Endodermal cell (in vitro differentiated cells): ENCODE measurements at regions not wholly inside any gene's neighbourhood (a gene's known extent, or its start where the extent isn't known, plus 50 kb on each side); places are given as distances from the start of the nearest gene placed in this dataset.

Experiments used
- DNase-seq: peaks from one replicate; pipeline ENCODE4 v3.0.0-alpha.2; 2017
- H3K27ac ChIP-seq: 2 replicates; pipeline ENCODE4 v1.5.1; 2013; ENCODE audit warnings: mild to moderate bottlenecking, low read depth, low read length, moderate library complexity
- H3K27me3 ChIP-seq: 2 replicates; pipeline ENCODE4 v1.6.1; 2013; ENCODE audit warnings: mild to moderate bottlenecking, low read length, moderate library complexity; ENCODE audit not compliant: insufficient read depth, control insufficient read depth, poor library complexity, severe bottlenecking
- H3K36me3 ChIP-seq: 2 replicates; pipeline ENCODE4 v1.7.0; 2013; ENCODE audit warnings: mild to moderate bottlenecking, low read length, moderate library complexity; ENCODE audit not compliant: control insufficient read depth, insufficient read depth
- H3K4me1 ChIP-seq: one replicate; pipeline ENCODE4 v1.7.0; 2013; ENCODE audit warnings: low read length; ENCODE audit not compliant: control insufficient read depth, insufficient read depth
- H3K4me3 ChIP-seq: 2 replicates; pipeline ENCODE4 v1.5.1; 2013; ENCODE audit warnings: mild to moderate bottlenecking, low read length, moderate library complexity
- H3K9ac ChIP-seq: 2 replicates; pipeline ENCODE4 v1.6.1; 2013; ENCODE audit warnings: mild to moderate bottlenecking, low read length, moderate library complexity; ENCODE audit not compliant: poor library complexity, severe bottlenecking; ENCODE audit errors: extremely low read depth
- H3K9me3 ChIP-seq: 2 replicates; pipeline ENCODE4 v1.6.1; 2013; ENCODE audit warnings: mild to moderate bottlenecking, low read length, moderate library complexity; ENCODE audit not compliant: control insufficient read depth
- H3K27ac Mint-ChIP-seq: 2 replicates; pipeline ENCODE4 v1.8.0; 2020; ENCODE audit warnings: mixed read lengths
- H3K27me3 Mint-ChIP-seq: 2 replicates; pipeline ENCODE4 v1.8.0; 2021; ENCODE audit warnings: mild to moderate bottlenecking, mixed read lengths; ENCODE audit not compliant: insufficient read depth
- H3K36me3 Mint-ChIP-seq: 2 replicates; pipeline ENCODE4 v1.8.0; 2020; ENCODE audit warnings: low read depth, mixed read lengths
- H3K4me1 Mint-ChIP-seq: 2 replicates; pipeline ENCODE4 v1.8.0; 2020; ENCODE audit warnings: mixed read lengths
- H3K4me3 Mint-ChIP-seq: 2 replicates; pipeline ENCODE4 v1.8.0; 2020; ENCODE audit warnings: mild to moderate bottlenecking, moderate library complexity, mixed read lengths
- H3K9me3 Mint-ChIP-seq: 2 replicates; pipeline ENCODE4 v1.8.0; 2020; ENCODE audit warnings: mild to moderate bottlenecking, mixed read lengths
- WGBS, 2 experiments: methylation state at CpG; one replicate each; pipeline versions ENCODE4 v1.1.5 to v1.1.7; 2013; ENCODE audit warnings: missing lambda C conversion rate in 2 of 2, mixed read lengths in 1 of 2; ENCODE audit not compliant: insufficient coverage in 1 of 2, insufficient read length in 1 of 2; 5-methylcytosine and 5-hydroxymethylcytosine counted together
- TF ChIP-seq, protein P1 (sequence below): fragments of 200-600 bp; sonication (generic); conservative IDR thresholded peaks from 2 replicates; pipeline ENCODE4 v1.5.0; 2021; ENCODE audit warnings: antibody characterized with exemption, mild to moderate bottlenecking

DNA sequence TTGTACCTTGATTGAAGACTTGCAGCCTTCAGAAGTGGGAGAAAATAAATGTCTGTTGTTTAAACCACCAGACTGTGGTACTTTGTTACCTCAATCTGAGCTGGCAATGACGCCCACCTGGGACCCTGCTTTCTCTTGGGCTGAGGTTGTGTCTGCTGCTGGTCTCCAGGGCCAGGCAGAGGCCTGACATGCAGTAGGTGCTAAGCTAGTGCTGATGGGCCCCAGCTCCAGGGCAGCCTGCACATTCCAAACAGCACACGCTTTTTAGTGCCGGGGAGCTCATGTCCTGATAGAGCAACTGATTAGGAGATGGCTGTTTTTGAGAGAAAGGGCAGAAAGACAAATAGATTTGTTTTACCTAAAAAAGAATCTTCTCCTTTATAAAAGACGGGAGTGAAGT, 664.0 kb upstream of the HS6ST1 start:
- peaks cover 12% of the 10 kb centered on the region for H3K4me1 Mint-ChIP-seq
- H3K27me3 Mint-ChIP-seq: no peaks in the 10 kb centered on the region
- no peaks in the 10 kb centered on the region for H3K9me3 Mint-ChIP-seq
- H3K27ac Mint-ChIP-seq: no peak overlapping the region
- TF ChIP-seq, protein P1, sequence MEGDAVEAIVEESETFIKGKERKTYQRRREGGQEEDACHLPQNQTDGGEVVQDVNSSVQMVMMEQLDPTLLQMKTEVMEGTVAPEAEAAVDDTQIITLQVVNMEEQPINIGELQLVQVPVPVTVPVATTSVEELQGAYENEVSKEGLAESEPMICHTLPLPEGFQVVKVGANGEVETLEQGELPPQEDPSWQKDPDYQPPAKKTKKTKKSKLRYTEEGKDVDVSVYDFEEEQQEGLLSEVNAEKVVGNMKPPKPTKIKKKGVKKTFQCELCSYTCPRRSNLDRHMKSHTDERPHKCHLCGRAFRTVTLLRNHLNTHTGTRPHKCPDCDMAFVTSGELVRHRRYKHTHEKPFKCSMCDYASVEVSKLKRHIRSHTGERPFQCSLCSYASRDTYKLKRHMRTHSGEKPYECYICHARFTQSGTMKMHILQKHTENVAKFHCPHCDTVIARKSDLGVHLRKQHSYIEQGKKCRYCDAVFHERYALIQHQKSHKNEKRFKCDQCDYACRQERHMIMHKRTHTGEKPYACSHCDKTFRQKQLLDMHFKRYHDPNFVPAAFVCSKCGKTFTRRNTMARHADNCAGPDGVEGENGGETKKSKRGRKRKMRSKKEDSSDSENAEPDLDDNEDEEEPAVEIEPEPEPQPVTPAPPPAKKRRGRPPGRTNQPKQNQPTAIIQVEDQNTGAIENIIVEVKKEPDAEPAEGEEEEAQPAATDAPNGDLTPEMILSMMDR: no peak
- Histone ChIP-seq H3K27ac (no peak overlapping the region), H3K36me3 (no peaks in the 10 kb centered on the region), H3K4me1 (no peaks in the 10 kb centered on the region), H3K9me3 (no peaks in the 10 kb centered on the region), H3K9ac (no peak overlapping the region), H3K27me3 (no peaks in the 10 kb centered on the region), H3K4me3 (no peak overlapping the region)
- no peak overlapping the region for H3K4me3 Mint-ChIP-seq
- 91 to 100% methylated on average over 1 to 4 of the region's 4 CpGs for WGBS, 2 experiments
- no peaks in the 10 kb centered on the region for H3K36me3 Mint-ChIP-seq
- no peak for DNase-seq

GRCh38 chr2:128983094-128983493, 664.4 kb upstream of the HS6ST1 start:
- Mint-ChIP-seq H3K27me3 (no peaks in the 10 kb centered on the region), H3K9me3 (no peaks in the 10 kb centered on the region), H3K4me3 (no peak overlapping the region), H3K36me3 (no peaks in the 10 kb centered on the region), H3K4me1 (peaks cover 12% of the 10 kb centered on the region), H3K27ac (no peak overlapping the region)
- Histone ChIP-seq H3K4me3 (no peak overlapping the region), H3K9me3 (no peaks in the 10 kb centered on the region), H3K27ac (no peak overlapping the region), H3K36me3 (no peaks in the 10 kb centered on the region), H3K4me1 (no peaks in the 10 kb centered on the region), H3K9ac (no peak overlapping the region), H3K27me3 (no peaks in the 10 kb centered on the region)
- TF ChIP-seq, protein P1: no peak
- WGBS, 2 experiments: 50 to 84% methylated on average over 1 to 2 of the region's 2 CpGs
- DNase-seq: no peak

- no peak for DNase-seq
- 67 to 75% methylated on average over 1 to 2 of the region's 2 CpGs for WGBS, 2 experiments
- Histone ChIP-seq H3K9me3 (no peaks in the 10 kb centered on the region), H3K9ac (no peak overlapping the region), H3K27ac (no peak overlapping the region), H3K4me3 (no peak overlapping the region), H3K36me3 (no peaks in the 10 kb centered on the region), H3K4me1 (no peaks in the 10 kb centered on the region), H3K27me3 (no peaks in the 10 kb centered on the region)
- Mint-ChIP-seq H3K4me1 (peaks cover 8% of the 10 kb centered on the region), H3K36me3 (no peaks in the 10 kb centered on the region), H3K27ac (no peak overlapping the region), H3K27me3 (no peaks in the 10 kb centered on the region), H3K4me3 (no peak overlapping the region), H3K9me3 (no peaks in the 10 kb centered on the region)
- TF ChIP-seq, protein P1: no peak
These were observed 665.4 kb upstream of the HS6ST1 start for GRCh38 chr2:128984081-128984480.
